Heart right ventricle (tissue), 16 donors: ENCODE measurements at regions not wholly inside any gene's neighbourhood (a gene's known extent, or its start where the extent isn't known, plus 50 kb on each side); places are given as distances from the start of the nearest gene placed in this dataset.

Experiments
- ATAC-seq, 8 donors: fragments of 200-7000 bp; cut with Tn5 transposase; one replicate each; pipeline ENCODE4 v1.9.1; 2020; ENCODE audit warnings: mild to moderate bottlenecking in 8 of 8, moderate library complexity in 8 of 8, moderate number of reproducible peaks in 1 of 8
- DNase-seq, 2 donors: peaks; one replicate each; pipeline ENCODE4 v3.0.0-alpha.2; 2020
- H3K27ac ChIP-seq, 10 donors: fragments of 200-600 bp; sonication (generic) in 2 of 10; one replicate each; pipeline versions ENCODE4 v1.5.0 to v1.8.0; 2020 to 2022; ENCODE audit warnings: mild to moderate bottlenecking in 3 of 10
- H3K27me3 ChIP-seq, 7 donors: fragments of 200-600 bp; one replicate each; pipeline ENCODE4 v1.8.0; 2021 to 2022; ENCODE audit warnings: mild to moderate bottlenecking in 2 of 7
- H3K36me3 ChIP-seq, 9 donors: fragments of 200-600 bp; sonication (generic) in 1 of 9; one replicate each; pipeline versions ENCODE4 v1.5.0 to v1.8.0; 2020 to 2022; ENCODE audit warnings: mild to moderate bottlenecking in 2 of 9
- H3K4me1 ChIP-seq, 9 donors: fragments of 200-600 bp; sonication (generic) in 1 of 9; one replicate each; pipeline versions ENCODE4 v1.5.0 to v1.8.0; 2020 to 2022; ENCODE audit warnings: mild to moderate bottlenecking in 4 of 9
- H3K4me3 ChIP-seq, 10 donors: fragments of 200-600 bp; sonication (generic) in 2 of 10; one replicate each; pipeline versions ENCODE4 v1.5.0 to v1.8.0; 2020 to 2022; ENCODE audit warnings: mild to moderate bottlenecking in 7 of 10, moderate library complexity in 2 of 10
- H3K9me3 ChIP-seq, 11 donors: fragments of 200-600 bp in 10 of 11; sonication (generic) in 2 of 11; one replicate each; pipeline versions ENCODE4 v1.5.0 to v1.8.0; 2013 to 2022; ENCODE audit warnings: mild to moderate bottlenecking in 2 of 11, control low read depth in 1 of 11, moderate library complexity in 1 of 11
- CTCF ChIP-seq, 9 donors: fragments of 200-600 bp; sonication (generic) in 2 of 9; IDR thresholded peaks; one replicate each; pipeline versions ENCODE4 v1.5.0 to v1.8.0; 2021 to 2022; ENCODE audit warnings: antibody characterized with exemption in 9 of 9, mild to moderate bottlenecking in 5 of 9, moderate library complexity in 1 of 9
- WGBS, 2 donors: extraction: QIAGEN DNeasy Blood & Tissue Kit; methylation state at CpG; one replicate each; pipeline ENCODE4 v1.1.7; 2013; ENCODE audit warnings: inconsistent platforms in 1 of 2; 5-methylcytosine and 5-hydroxymethylcytosine counted together
- intact Hi-C, 10 donors: fragments of 100-400 bp; cut with DNase I; formaldehyde crosslinking; loops; one replicate each; pipeline versions ENCODE4 v1.11.1 to v1.14.2; 2022
- donor health status: Arrhythmogenic right ventricular cardiomyopathy.
- donor health status: ischemic (EF 13 %, LVEDD 7.1; RV severe dilation, severe dysfunction).
- donor health status: healthy with polysubstance abuse.
- donor health status: DM: no; HTN: yes; CAD: no.
- donor health status: DM: no; HTN: no; CAD: no.
- donor health status: ischemic (EF 25% LVEDD 6.9; RV normal size, moderate dysfunction).
- donor health status: ischemic (EF 25% LVEDD 5.7; RV mildly dilated, moderate dysfunction).
- donor health status: healthy.
- donor health status: DM: yes; HTN: yes; CAD: no.
- donor health status: Ischemic cardiomyopathy.
- donor health status: ischemic (EF 35%, LVEDD 5.7; RV mildly dilated, moderate dysfunction).
- donor health status: nonischemic (EF 11% LVEDD 7.7; RV severe dilation, severe dysfunction).
- donor health status: DM: yes; HTN: yes; CAD: no.
- donor health status: PGD.
- donor health status: ischemic (EF 29% LVEDD 5.4; RV normal size, mild dysfunction).
- donor health status: nonischemic (EF 23%, LVEDD 6.1; RV moderate dilation, normal function).

- no peaks in the 10 kb centered on the region for H3K9me3 ChIP-seq
- intact Hi-C loops, result no loop called here
- no peak for DNase-seq
- no peak for ATAC-seq
- TF ChIP-seq CTCF (IDR thresholded peaks at IDR 0.05), result no peak
- H3K4me1 ChIP-seq, result no peaks in the 10 kb centered on the region
- H3K36me3 ChIP-seq, result no peaks in the 10 kb centered on the region
- H3K27me3 ChIP-seq, result no peaks in the 10 kb centered on the region
- WGBS, 2 donors, result 91 to 95% methylated on average over 2 of the region's 2 CpGs
- no peak overlapping the region for H3K4me3 ChIP-seq
- no peak overlapping the region for H3K27ac ChIP-seq
Observed at GRCh38 chr1:194816859-194817258, 1630.4 kb upstream of the B3GALT2 start.

- Histone ChIP-seq H3K4me3 (no peak overlapping the region), H3K27ac (no peak overlapping the region), H3K27me3 (no peaks in the 10 kb centered on the region), H3K36me3 (no peaks in the 10 kb centered on the region), H3K4me1 (peaks cover 0 to 18% (median 0%) of the 10 kb centered on the region in 9 donors), H3K9me3 (no peaks in the 10 kb centered on the region)
- DNase-seq (no peak), ATAC-seq (no peak)
- 79 to 86% methylated on average over 1 of the region's 1 CpG for WGBS, 2 donors
- TF ChIP-seq CTCF (IDR thresholded peaks at IDR 0.05), result no peak
- intact Hi-C loops, result no loop called here
Observed at GRCh38 chr1:194813096-194813495, 1626.7 kb upstream of the B3GALT2 start.

- no peak for TF ChIP-seq CTCF (IDR thresholded peaks at IDR 0.05)
- no peak for DNase-seq
- H3K27ac ChIP-seq, result no peak overlapping the region
- H3K36me3 ChIP-seq, result no peaks in the 10 kb centered on the region
- no peaks in the 10 kb centered on the region for H3K9me3 ChIP-seq
- H3K4me1 ChIP-seq, result peaks cover 0 to 18% (median 0%) of the 10 kb centered on the region in 9 donors
- no peak for ATAC-seq
- H3K4me3 ChIP-seq, result no peak overlapping the region
- intact Hi-C loops, result no loop called here
- 81 to 85% methylated on average over 1 of the region's 1 CpG for WGBS, 2 donors
- H3K27me3 ChIP-seq, result no peaks in the 10 kb centered on the region
Observed at GRCh38 chr1:194809665-194810064, 1623.3 kb upstream of the B3GALT2 start.

- Histone ChIP-seq H3K27me3 (no peaks in the 10 kb centered on the region), H3K27ac (no peak overlapping the region), H3K4me1 (peaks cover 0 to 18% (median 0%) of the 10 kb centered on the region in 9 donors), H3K9me3 (no peaks in the 10 kb centered on the region), H3K4me3 (no peak overlapping the region), H3K36me3 (no peaks in the 10 kb centered on the region)
- 41 to 53% methylated on average over 3 of the region's 3 CpGs for WGBS, 2 donors
- no peak for DNase-seq
- ATAC-seq, result no peak
- intact Hi-C loops, result no loop called here
- no peak for TF ChIP-seq CTCF (IDR thresholded peaks at IDR 0.05)
Observed at GRCh38 chr1:194809215-194809614, 1622.8 kb upstream of the B3GALT2 start.
